ENCODE measurements at regions not wholly inside any gene's neighbourhood (a gene's known extent, or its start where the extent isn't known, plus 50 kb on each side); places are given as distances from the start of the nearest gene placed in this dataset.

DNA sequence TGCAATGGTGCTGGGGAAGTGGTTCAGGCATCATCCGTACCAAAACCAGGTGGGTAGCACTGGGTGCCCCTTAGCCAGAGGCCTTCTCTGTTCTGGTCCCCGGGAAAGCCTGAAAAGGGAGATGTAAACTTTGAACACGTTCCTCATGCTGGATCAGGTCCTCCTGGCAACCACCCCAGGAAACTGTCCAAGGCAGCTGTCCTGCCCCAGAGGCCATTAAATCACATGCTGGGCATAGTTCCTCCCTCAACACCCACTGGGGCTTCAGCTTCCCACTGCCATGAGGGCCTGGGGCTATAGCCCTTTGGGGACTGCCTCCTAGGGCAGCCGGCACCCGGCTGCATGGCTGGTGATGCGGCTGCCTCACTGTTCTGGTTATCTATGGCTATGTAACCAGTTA is 228.9 kb upstream of the MVB12B start:
- Histone ChIP-seq H3K9me1 (replicated peaks; ENCODE audit: control insufficient read depth, extremely low read depth, insufficient read depth, low read length) (no peaks in the 10 kb centered on the region), H3K4me2 (ENCODE audit: insufficient read depth, low read length) (no peak overlapping the region), H3K27me3 (ENCODE audit: control insufficient read depth in 2 of 2, insufficient read depth in 2 of 2, low read length in 2 of 2) (no peaks in the 10 kb centered on the region), H3K4me3 (replicated peaks in 1 of 3; ENCODE audit: insufficient read depth in 1 of 3, low read depth in 1 of 3, low read length in 3 of 3) (no peak overlapping the region), H4K20me1 (replicated peaks; ENCODE audit: control insufficient read depth, extremely low read depth, insufficient read depth, low read length) (no peaks in the 10 kb centered on the region), H3K9me3 (replicated peaks; ENCODE audit: control insufficient read depth, insufficient read depth, low read length) (no peaks in the 10 kb centered on the region), H3K36me3 (ENCODE audit: control insufficient read depth in 2 of 2, extremely low read depth in 1 of 2, insufficient read depth in 2 of 2, low read length in 2 of 2) (no peaks in the 10 kb centered on the region), H3K79me2 (ENCODE audit: control insufficient read depth, insufficient read depth, low read length) (no peaks in the 10 kb centered on the region), H3K27ac (ENCODE audit: insufficient read depth, low read depth, low read length) (no peak overlapping the region), H2AFZ (ENCODE audit: low read depth, low read length) (no peak overlapping the region), H3K4me1 (ENCODE audit: control insufficient read depth, extremely low read depth, insufficient read depth, low read length) (no peaks in the 10 kb centered on the region), H3K9ac (replicated peaks; ENCODE audit: extremely low read depth, insufficient read depth, low read length) (no peak overlapping the region)
- intact Hi-C loops (cut with micrococcal nuclease) = no loop called here
- dilution Hi-C loops (cut with MboI; ENCODE audit: extremely low pct_ligation_motif_present, low sequenced_read_pairs) = no loop called here
- TF ChIP-seq MYC (IDR thresholded peaks at IDR 0.05; ENCODE audit: low read depth, low read length) (no peak), POLR2A (IDR thresholded peaks at IDR 0.05; ENCODE audit: low read depth, low read length) (no peak)
- ChIA-PET POLR2A (no interaction called here), CTCF (interaction anchor here (1.2 kb wide), 1 partner anchor 12 kb away, joined by 3 read pairs; no protein-coding TSS in a partner anchor)
- no TSS peak for BruUV-seq (replicated peaks)
- DNase-seq (ENCODE audit: low read depth, low spot score) (no peak), FAIRE-seq (no peak)

GRCh38 chr9:126106404-126106803 is 220.2 kb upstream of the MVB12B start:
- no peak for FAIRE-seq
- Histone ChIP-seq H3K36me3 (ENCODE audit: control insufficient read depth in 2 of 2, extremely low read depth in 1 of 2, insufficient read depth in 2 of 2, low read length in 2 of 2) (no peaks in the 10 kb centered on the region), H3K27me3 (ENCODE audit: control insufficient read depth in 2 of 2, insufficient read depth in 2 of 2, low read length in 2 of 2) (no peaks in the 10 kb centered on the region), H2AFZ (ENCODE audit: low read depth, low read length) (no peak overlapping the region), H3K4me1 (ENCODE audit: control insufficient read depth, extremely low read depth, insufficient read depth, low read length) (no peaks in the 10 kb centered on the region), H3K4me3 (replicated peaks in 1 of 3; ENCODE audit: insufficient read depth in 1 of 3, low read depth in 1 of 3, low read length in 3 of 3) (no peak overlapping the region), H3K79me2 (ENCODE audit: control insufficient read depth, insufficient read depth, low read length) (no peaks in the 10 kb centered on the region), H3K27ac (ENCODE audit: insufficient read depth, low read depth, low read length) (no peak overlapping the region), H4K20me1 (replicated peaks; ENCODE audit: control insufficient read depth, extremely low read depth, insufficient read depth, low read length) (no peaks in the 10 kb centered on the region), H3K9me1 (replicated peaks; ENCODE audit: control insufficient read depth, extremely low read depth, insufficient read depth, low read length) (no peaks in the 10 kb centered on the region), H3K9ac (replicated peaks; ENCODE audit: extremely low read depth, insufficient read depth, low read length) (no peak overlapping the region), H3K4me2 (ENCODE audit: insufficient read depth, low read length) (no peak overlapping the region), H3K9me3 (replicated peaks; ENCODE audit: control insufficient read depth, insufficient read depth, low read length) (no peaks in the 10 kb centered on the region)
- POLR2A ChIA-PET = no interaction called here
- dilution Hi-C loops (cut with MboI; ENCODE audit: extremely low pct_ligation_motif_present, low sequenced_read_pairs) (no loop called here), intact Hi-C loops (cut with micrococcal nuclease) (no loop called here)
- no peak for DNase-seq (ENCODE audit: low read depth, low spot score)
- TF ChIP-seq POLR2A (IDR thresholded peaks at IDR 0.05; ENCODE audit: low read depth, low read length) (no peak), EZH2 (IDR thresholded peaks at IDR 0.05; ENCODE audit: borderline replicate concordance, low read depth, low read length, severe bottlenecking) (no peak), MYC (IDR thresholded peaks at IDR 0.05; ENCODE audit: low read depth, low read length) (no peak), GATA2 (IDR thresholded peaks at IDR 0.05; ENCODE audit: insufficient read depth, insufficient read length, low read depth, low read length) (no peak), JUN (IDR thresholded peaks at IDR 0.05; ENCODE audit: borderline replicate concordance, insufficient read depth, insufficient read length, low read depth) (no peak), POLR2AphosphoS5 (IDR thresholded peaks at IDR 0.05; ENCODE audit: insufficient read depth, low read depth, low read length) (no peak), FOS (IDR thresholded peaks at IDR 0.05; ENCODE audit: borderline replicate concordance, insufficient read depth, low read length) (no peak)
- TF ChIP-seq, protein P1, sequence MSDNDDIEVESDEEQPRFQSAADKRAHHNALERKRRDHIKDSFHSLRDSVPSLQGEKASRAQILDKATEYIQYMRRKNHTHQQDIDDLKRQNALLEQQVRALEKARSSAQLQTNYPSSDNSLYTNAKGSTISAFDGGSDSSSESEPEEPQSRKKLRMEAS (IDR thresholded peaks at IDR 0.05; ENCODE audit: insufficient read depth, insufficient read length) = no peak
- TF ChIP-seq, protein P2, sequence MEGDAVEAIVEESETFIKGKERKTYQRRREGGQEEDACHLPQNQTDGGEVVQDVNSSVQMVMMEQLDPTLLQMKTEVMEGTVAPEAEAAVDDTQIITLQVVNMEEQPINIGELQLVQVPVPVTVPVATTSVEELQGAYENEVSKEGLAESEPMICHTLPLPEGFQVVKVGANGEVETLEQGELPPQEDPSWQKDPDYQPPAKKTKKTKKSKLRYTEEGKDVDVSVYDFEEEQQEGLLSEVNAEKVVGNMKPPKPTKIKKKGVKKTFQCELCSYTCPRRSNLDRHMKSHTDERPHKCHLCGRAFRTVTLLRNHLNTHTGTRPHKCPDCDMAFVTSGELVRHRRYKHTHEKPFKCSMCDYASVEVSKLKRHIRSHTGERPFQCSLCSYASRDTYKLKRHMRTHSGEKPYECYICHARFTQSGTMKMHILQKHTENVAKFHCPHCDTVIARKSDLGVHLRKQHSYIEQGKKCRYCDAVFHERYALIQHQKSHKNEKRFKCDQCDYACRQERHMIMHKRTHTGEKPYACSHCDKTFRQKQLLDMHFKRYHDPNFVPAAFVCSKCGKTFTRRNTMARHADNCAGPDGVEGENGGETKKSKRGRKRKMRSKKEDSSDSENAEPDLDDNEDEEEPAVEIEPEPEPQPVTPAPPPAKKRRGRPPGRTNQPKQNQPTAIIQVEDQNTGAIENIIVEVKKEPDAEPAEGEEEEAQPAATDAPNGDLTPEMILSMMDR (IDR thresholded peaks at IDR 0.05; ENCODE audit: extremely low read depth in 1 of 2, insufficient read depth in 1 of 2, low read depth in 1 of 2, low read length in 2 of 2) = no peak
- CTCF ChIA-PET = no interaction called here
- no TSS peak for BruUV-seq (replicated peaks)

Measured in endothelial cell of umbilical vein (primary cell).